ENCODE measurements at regions not wholly inside any gene's neighbourhood (a gene's known extent, or its start where the extent isn't known, plus 50 kb on each side); places are given as distances from the start of the nearest gene placed in this dataset.

DNA sequence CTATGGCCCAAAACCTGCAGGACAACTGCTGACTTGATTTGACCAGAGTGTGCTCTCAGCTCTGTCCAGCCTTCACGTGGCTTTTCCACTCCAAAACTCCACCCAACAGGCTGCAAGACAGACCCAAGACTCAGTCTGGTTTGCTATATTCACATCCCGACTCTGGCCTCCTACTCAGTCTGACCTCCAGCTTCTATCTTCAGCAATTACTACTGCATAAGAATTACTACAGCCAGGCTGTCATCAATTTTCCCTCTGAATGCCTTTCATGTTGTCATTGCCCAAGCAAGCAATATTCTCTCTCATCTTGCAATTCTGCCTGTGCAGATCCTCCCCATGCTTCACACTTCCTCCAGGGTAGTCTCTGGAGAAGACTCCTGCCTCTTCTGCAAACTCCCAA is 53.6 kb upstream of the GYPC start:
- TF ChIP-seq POLR2A (IDR thresholded peaks at IDR 0.05) (no peak), CTCF (IDR thresholded peaks at IDR 0.05) (no peak)
